Thyroid gland (tissue), 4 donors: ENCODE measurements at regions not wholly inside any gene's neighbourhood (a gene's known extent, or its start where the extent isn't known, plus 50 kb on each side); places are given as distances from the start of the nearest gene placed in this dataset.
"Not testable (repeated sequence)": the region's sequence is repeated elsewhere in the genome, so short reads cannot be mapped to it uniquely, and the experiment has no call there.

ENCODE experiments used
- CTCF ChIP-seq, 6 experiments: fragments of 200-600 bp in 3 of 6; fragments of 450-650 bp in 3 of 6; sonication (generic) in 3 of 6; IDR thresholded peaks; one replicate each; pipeline ENCODE4 v1.5.1; 2016 to 2019; ENCODE audit warnings: antibody characterized with exemption in 6 of 6, mild to moderate bottlenecking in 2 of 6, inconsistent platforms in 1 of 6, moderate library complexity in 1 of 6
- POLR2A ChIP-seq, 2 donors: fragments of 450-650 bp; IDR thresholded peaks; one replicate each; pipeline ENCODE4 v1.6.1; 2017; ENCODE audit warnings: antibody characterized with exemption in 2 of 2, mild to moderate bottlenecking in 2 of 2, moderate library complexity in 1 of 2

- not testable (repeated sequence) for TF ChIP-seq CTCF, POLR2A (IDR thresholded peaks at IDR 0.05)
Observed at GRCh38 chr13:58352100-58352499, 720.6 kb downstream of the PCDH17 start.
